ENCODE measurements at regions not wholly inside any gene's neighbourhood (a gene's known extent, or its start where the extent isn't known, plus 50 kb on each side); places are given as distances from the start of the nearest gene placed in this dataset.

DNA sequence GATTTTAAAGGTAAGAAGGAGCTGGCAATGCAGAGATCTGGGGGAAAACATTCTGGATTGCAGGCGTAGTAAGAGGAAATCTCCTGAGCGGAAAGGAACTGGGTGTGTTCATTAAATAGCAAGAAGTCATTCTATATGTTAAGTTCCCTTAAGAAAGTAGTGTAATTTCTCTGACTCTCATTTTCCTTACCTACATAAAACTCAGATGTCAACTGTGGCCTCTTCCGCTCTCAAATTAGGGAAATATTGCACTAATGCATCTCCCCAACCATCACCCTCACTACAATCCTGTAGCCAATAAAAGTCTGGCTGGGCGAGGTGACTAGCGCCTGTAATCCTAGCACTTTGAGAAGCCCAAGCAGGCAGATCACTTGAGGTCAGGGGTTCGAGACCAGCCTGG, 89.0 kb upstream of the CDC42EP3 start:
- TF ChIP-seq, protein P1, sequence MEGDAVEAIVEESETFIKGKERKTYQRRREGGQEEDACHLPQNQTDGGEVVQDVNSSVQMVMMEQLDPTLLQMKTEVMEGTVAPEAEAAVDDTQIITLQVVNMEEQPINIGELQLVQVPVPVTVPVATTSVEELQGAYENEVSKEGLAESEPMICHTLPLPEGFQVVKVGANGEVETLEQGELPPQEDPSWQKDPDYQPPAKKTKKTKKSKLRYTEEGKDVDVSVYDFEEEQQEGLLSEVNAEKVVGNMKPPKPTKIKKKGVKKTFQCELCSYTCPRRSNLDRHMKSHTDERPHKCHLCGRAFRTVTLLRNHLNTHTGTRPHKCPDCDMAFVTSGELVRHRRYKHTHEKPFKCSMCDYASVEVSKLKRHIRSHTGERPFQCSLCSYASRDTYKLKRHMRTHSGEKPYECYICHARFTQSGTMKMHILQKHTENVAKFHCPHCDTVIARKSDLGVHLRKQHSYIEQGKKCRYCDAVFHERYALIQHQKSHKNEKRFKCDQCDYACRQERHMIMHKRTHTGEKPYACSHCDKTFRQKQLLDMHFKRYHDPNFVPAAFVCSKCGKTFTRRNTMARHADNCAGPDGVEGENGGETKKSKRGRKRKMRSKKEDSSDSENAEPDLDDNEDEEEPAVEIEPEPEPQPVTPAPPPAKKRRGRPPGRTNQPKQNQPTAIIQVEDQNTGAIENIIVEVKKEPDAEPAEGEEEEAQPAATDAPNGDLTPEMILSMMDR (IDR thresholded peaks at IDR 0.05), result no peak
- TF ChIP-seq POLR2A (IDR thresholded peaks at IDR 0.05), result no peak

All from prostate gland (tissue), 2 donors.